ENCODE measurements at regions not wholly inside any gene's neighbourhood (a gene's known extent, or its start where the extent isn't known, plus 50 kb on each side); places are given as distances from the start of the nearest gene placed in this dataset.

GRCh38 chr16:87243478-87243877, 73.7 kb downstream of the C16orf95 start:
- ChIA-PET CTCF (interaction anchor here (0.5 to 1.6 kb wide), 3 partner anchors 35 to 167 kb away, joined by 3 to 4 read pairs (median 3); no protein-coding TSS in a partner anchor), POLR2A (no interaction called here)
- Histone ChIP-seq H3K36me3 (ENCODE audit: control insufficient read depth in 2 of 2, insufficient read depth in 1 of 2, low read length in 2 of 2) (no peaks in the 10 kb centered on the region), H3K27ac (ENCODE audit: extremely low read depth, low read depth, low read length) (no peak overlapping the region), H3K9me3 (ENCODE audit: control insufficient read depth, insufficient read depth, low read depth, low read length) (no peaks in the 10 kb centered on the region), H3K4me3 (ENCODE audit: low read depth, low read length) (no peak overlapping the region), H3K4me1 (ENCODE audit: control insufficient read depth, insufficient read depth, low read length) (peaks cover 15% of the 10 kb centered on the region)
- TF ChIP-seq MEIS1 (CRISPR knock-in tag; IDR thresholded peaks at IDR 0.05; ENCODE audit: borderline replicate concordance), result no peak
- no peak for TF ChIP-seq ZNF366 (tag by site-specific recombination; conservative IDR thresholded peaks at IDR 0.05)
- no peak for TF ChIP-seq ZNF184 (tag by site-specific recombination; IDR thresholded peaks at IDR 0.05)
- TF ChIP-seq ZBTB17 (tag by site-specific recombination; IDR thresholded peaks at IDR 0.05), result no peak
- TF ChIP-seq ZNF791 (tag by site-specific recombination; IDR thresholded peaks at IDR 0.05), result no peak
- TF ChIP-seq ZNF639 (tag by site-specific recombination; IDR thresholded peaks at IDR 0.05), result no peak
- no peak for TF ChIP-seq ZBTB8A (tag by site-specific recombination; IDR thresholded peaks at IDR 0.05)
- TF ChIP-seq PRDM10 (tag by site-specific recombination; IDR thresholded peaks at IDR 0.05), result no peak
- TF ChIP-seq ZNF350 (tag by site-specific recombination; IDR thresholded peaks at IDR 0.05), result no peak
- no peak for TF ChIP-seq INSM2 (tag by site-specific recombination; IDR thresholded peaks at IDR 0.05)
- no peak for TF ChIP-seq ZNF114 (tag by site-specific recombination; IDR thresholded peaks at IDR 0.05)
- TF ChIP-seq GLI2 (tag by site-specific recombination; IDR thresholded peaks at IDR 0.05; ENCODE audit: borderline replicate concordance, low read depth), result no peak
- TF ChIP-seq ATF2 (tag by site-specific recombination; IDR thresholded peaks at IDR 0.05; ENCODE audit: low read depth), result no peak
- no peak for TF ChIP-seq KLF10 (tag by site-specific recombination; IDR thresholded peaks at IDR 0.05)
- TF ChIP-seq ZNF660 (tag by site-specific recombination; IDR thresholded peaks at IDR 0.05), result no peak
- TF ChIP-seq ZNF10 (tag by site-specific recombination; IDR thresholded peaks at IDR 0.05), result no peak
- no peak for TF ChIP-seq ZNF843 (tag by site-specific recombination; IDR thresholded peaks at IDR 0.05)
- TF ChIP-seq ZNF518A (tag by site-specific recombination; conservative IDR thresholded peaks at IDR 0.05; ENCODE audit: low read depth), result no peak
- TF ChIP-seq ZNF404 (tag by site-specific recombination; IDR thresholded peaks at IDR 0.05), result no peak
